IMR-90 (cell line): ENCODE measurements at regions not wholly inside any gene's neighbourhood (a gene's known extent, or its start where the extent isn't known, plus 50 kb on each side); places are given as distances from the start of the nearest gene placed in this dataset.

Source experiments
- BHLHE40 ChIP-seq: fragments of 150-350 bp; IDR thresholded peaks from 2 replicates; pipeline ENCODE4 v1.6.1; 2016; ENCODE audit warnings: mild to moderate bottlenecking, low read depth, low read length
- CEBPB ChIP-seq: IDR thresholded peaks from 2 replicates; pipeline ENCODE4 v1.6.1; 2012; ENCODE audit warnings: low read depth, low read length, improper control_type of control experiment
- CHD1 ChIP-seq: IDR thresholded peaks from 2 replicates; pipeline ENCODE4 v1.6.1; 2012; ENCODE audit warnings: low read depth, low read length, improper control_type of control experiment
- CTCF ChIP-seq: conservative IDR thresholded peaks from 2 replicates; pipeline ENCODE4 v1.5.1; 2012; ENCODE audit warnings: mild to moderate bottlenecking, low read depth, low read length, improper control_type of control experiment
- MXI1 ChIP-seq: IDR thresholded peaks from 2 replicates; pipeline ENCODE4 v1.6.1; 2012; ENCODE audit warnings: low read depth, mild to moderate bottlenecking, low read length, moderate library complexity, borderline replicate concordance
- POLR2A ChIP-seq: IDR thresholded peaks from 2 replicates; pipeline ENCODE4 v1.6.1; 2012; ENCODE audit warnings: mild to moderate bottlenecking, low read depth, low read length
- RAD21 ChIP-seq: IDR thresholded peaks from 2 replicates; pipeline ENCODE4 v1.6.1; 2012; ENCODE audit warnings: low read length, improper control_type of control experiment
- RCOR1 ChIP-seq: IDR thresholded peaks from 2 replicates; pipeline ENCODE4 v1.6.1; 2012; ENCODE audit warnings: mild to moderate bottlenecking, low read length, improper control_type of control experiment; ENCODE audit not compliant: insufficient replicate concordance
- RFX5 ChIP-seq: IDR thresholded peaks from 2 replicates; pipeline ENCODE4 v1.8.0; 2012; ENCODE audit warnings: low read depth, mild to moderate bottlenecking, low read length, moderate library complexity
- SMC3 ChIP-seq: fragments of 150-350 bp; IDR thresholded peaks from 2 replicates; pipeline ENCODE4 v1.6.1; 2016; ENCODE audit warnings: low read depth, mild to moderate bottlenecking, antibody characterized with exemption, low read length, moderate library complexity
- USF2 ChIP-seq: fragments of 150-350 bp; IDR thresholded peaks from 2 replicates; pipeline ENCODE4 v1.6.1; 2017; ENCODE audit warnings: mild to moderate bottlenecking, antibody characterized with exemption, low read length, low read depth

GRCh38 chr3:61378311-61378710 is 127.1 kb upstream of the FHIT start:
- TF ChIP-seq CEBPB (no peak), CTCF (no peak), RAD21 (no peak), USF2 (no peak), POLR2A (no peak), RFX5 (no peak), SMC3 (no peak), CHD1 (no peak), BHLHE40 (no peak), RCOR1 (no peak), MXI1 (no peak)
